Fibroblast of lung (primary cell): ENCODE measurements at regions not wholly inside any gene's neighbourhood (a gene's known extent, or its start where the extent isn't known, plus 50 kb on each side); places are given as distances from the start of the nearest gene placed in this dataset.

Experiments used
- DNase-seq, 2 donors: peaks; one replicate each; pipeline versions ENCODE4 v3.0.0 to v3.0.0-alpha.2; 2010; ENCODE audit warnings: low read depth in 2 of 2
- H2AFZ ChIP-seq: 2 replicates; pipeline ENCODE4 v1.5.1; 2012; ENCODE audit warnings: low read length, control low read depth, inconsistent platforms
- H3K27ac ChIP-seq: 2 replicates; pipeline ENCODE4 v1.5.1; 2011; ENCODE audit warnings: low read length, control low read depth; ENCODE audit not compliant: insufficient read depth
- H3K27me3 ChIP-seq: 2 replicates; pipeline ENCODE4 v1.5.1; 2011; ENCODE audit warnings: mild to moderate bottlenecking, low read length; ENCODE audit not compliant: control insufficient read depth, insufficient read depth
- H3K36me3 ChIP-seq: 2 replicates; pipeline ENCODE4 v1.5.1; 2011; ENCODE audit warnings: low read length; ENCODE audit not compliant: control insufficient read depth, insufficient read depth
- H3K4me1 ChIP-seq: 2 replicates; pipeline ENCODE4 v1.5.1; 2011; ENCODE audit warnings: low read length; ENCODE audit not compliant: control insufficient read depth, insufficient read depth; ENCODE audit errors: extremely low read depth
- H3K4me2 ChIP-seq: 2 replicates; pipeline ENCODE4 v1.5.1; 2011; ENCODE audit warnings: low read length, control low read depth; ENCODE audit not compliant: insufficient read depth; ENCODE audit errors: extremely low read depth
- H3K4me3 ChIP-seq, 4 experiments: fragments of 200-600 bp in 1 of 4; sonication (generic) in 1 of 4; replicated peaks in 1 of 4; 2 replicates each; pipeline ENCODE4 v1.5.1; 2011 to 2016; ENCODE audit warnings: low read length in 4 of 4, low read depth in 3 of 4, mild to moderate bottlenecking in 3 of 4, control low read depth in 2 of 4, inconsistent platforms in 1 of 4, mixed read lengths in 1 of 4; ENCODE audit not compliant: insufficient read depth in 1 of 4; ENCODE audit errors: control extremely low read depth in 1 of 4
- H3K79me2 ChIP-seq: 2 replicates; pipeline ENCODE4 v1.5.1; 2012; ENCODE audit warnings: mild to moderate bottlenecking, low read length, inconsistent platforms; ENCODE audit not compliant: control insufficient read depth, insufficient read depth
- H3K9ac ChIP-seq: 2 replicates; pipeline ENCODE4 v1.5.1; 2011; ENCODE audit warnings: mild to moderate bottlenecking, low read length, control low read depth; ENCODE audit not compliant: insufficient read depth
- H3K9me3 ChIP-seq: 2 replicates; pipeline ENCODE4 v1.5.1; 2012; ENCODE audit warnings: low read depth, low read length; ENCODE audit not compliant: control insufficient read depth, insufficient read depth
- H4K20me1 ChIP-seq: 2 replicates; pipeline ENCODE4 v1.5.1; 2011; ENCODE audit warnings: low read length; ENCODE audit not compliant: control insufficient read depth, insufficient read depth; ENCODE audit errors: extremely low read depth
- CTCF ChIP-seq, 2 donors: IDR thresholded peaks in 1 of 2; conservative IDR thresholded peaks in 1 of 2; 1 replicate in 1 of 2; 2 replicates in 1 of 2; pipeline ENCODE4 v1.5.1; 2011 to 2012; ENCODE audit warnings: low read length in 2 of 2, control low read depth in 1 of 2, inconsistent platforms in 1 of 2, low read depth in 1 of 2, mild to moderate bottlenecking in 1 of 2
- EZH2 ChIP-seq: IDR thresholded peaks from 2 replicates; pipeline ENCODE4 v1.5.1; 2012; ENCODE audit warnings: low read length, control low read depth, mild to moderate bottlenecking; ENCODE audit errors: missing control alignments

- Histone ChIP-seq H3K4me2 (no peak overlapping the region), H3K36me3 (no peaks in the 10 kb centered on the region), H3K79me2 (no peaks in the 10 kb centered on the region), H3K4me1 (no peaks in the 10 kb centered on the region), H3K27me3 (no peaks in the 10 kb centered on the region), H3K9ac (no peak overlapping the region), H3K27ac (no peak overlapping the region), H3K9me3 (no peaks in the 10 kb centered on the region), H2AFZ (no peak overlapping the region), H4K20me1 (no peaks in the 10 kb centered on the region), H3K4me3 (no peak overlapping the region)
- peak in 1 of 2 donors; percentile 28 for DNase-seq
- no peak for TF ChIP-seq CTCF (conservative IDR thresholded peaks at IDR 0.05 in 1 of 2, IDR thresholded peaks at IDR 0.05 in 1 of 2; ENCODE audit: low read depth in 1 of 2, low read length in 2 of 2)
- no peak for TF ChIP-seq EZH2
These were observed 240.6 kb upstream of the CWC22 start for GRCh38 chr2:180247658-180248057.

GRCh38 chr2:180246268-180246667 is 239.2 kb upstream of the CWC22 start:
- TF ChIP-seq EZH2 (no peak), CTCF (conservative IDR thresholded peaks at IDR 0.05 in 1 of 2, IDR thresholded peaks at IDR 0.05 in 1 of 2; ENCODE audit: low read depth in 1 of 2, low read length in 2 of 2) (no peak)
- H3K4me2 ChIP-seq, result no peak overlapping the region
- no peak overlapping the region for H3K9ac ChIP-seq
- no peak overlapping the region for H3K4me3 ChIP-seq
- no peaks in the 10 kb centered on the region for H3K36me3 ChIP-seq
- H3K9me3 ChIP-seq, result no peaks in the 10 kb centered on the region
- H3K27me3 ChIP-seq, result no peaks in the 10 kb centered on the region
- no peaks in the 10 kb centered on the region for H3K79me2 ChIP-seq
- no peaks in the 10 kb centered on the region for H3K4me1 ChIP-seq
- no peak for DNase-seq
- H4K20me1 ChIP-seq, result no peaks in the 10 kb centered on the region
- H3K27ac ChIP-seq, result no peak overlapping the region
- H2AFZ ChIP-seq, result no peak overlapping the region

GRCh38 chr2:180240774-180241173 is 233.7 kb upstream of the CWC22 start:
- Histone ChIP-seq H3K79me2 (no peaks in the 10 kb centered on the region), H3K27ac (no peak overlapping the region), H3K4me3 (no peak overlapping the region), H3K9ac (no peak overlapping the region), H3K4me2 (no peak overlapping the region), H2AFZ (no peak overlapping the region), H3K36me3 (no peaks in the 10 kb centered on the region), H4K20me1 (no peaks in the 10 kb centered on the region), H3K27me3 (no peaks in the 10 kb centered on the region), H3K9me3 (no peaks in the 10 kb centered on the region), H3K4me1 (no peaks in the 10 kb centered on the region)
- DNase-seq, result peak; percentile 12 to 41
- TF ChIP-seq EZH2 (no peak), CTCF (conservative IDR thresholded peaks at IDR 0.05 in 1 of 2, IDR thresholded peaks at IDR 0.05 in 1 of 2; ENCODE audit: low read depth in 1 of 2, low read length in 2 of 2) (peak; percentile 10 to 40)
